ENCODE measurements at regions not wholly inside any gene's neighbourhood (a gene's known extent, or its start where the extent isn't known, plus 50 kb on each side); places are given as distances from the start of the nearest gene placed in this dataset.

GRCh38 chr20:2242678-2243077, 53.1 kb upstream of the TGM3 start (continued):
- TF ChIP-seq, protein P1, sequence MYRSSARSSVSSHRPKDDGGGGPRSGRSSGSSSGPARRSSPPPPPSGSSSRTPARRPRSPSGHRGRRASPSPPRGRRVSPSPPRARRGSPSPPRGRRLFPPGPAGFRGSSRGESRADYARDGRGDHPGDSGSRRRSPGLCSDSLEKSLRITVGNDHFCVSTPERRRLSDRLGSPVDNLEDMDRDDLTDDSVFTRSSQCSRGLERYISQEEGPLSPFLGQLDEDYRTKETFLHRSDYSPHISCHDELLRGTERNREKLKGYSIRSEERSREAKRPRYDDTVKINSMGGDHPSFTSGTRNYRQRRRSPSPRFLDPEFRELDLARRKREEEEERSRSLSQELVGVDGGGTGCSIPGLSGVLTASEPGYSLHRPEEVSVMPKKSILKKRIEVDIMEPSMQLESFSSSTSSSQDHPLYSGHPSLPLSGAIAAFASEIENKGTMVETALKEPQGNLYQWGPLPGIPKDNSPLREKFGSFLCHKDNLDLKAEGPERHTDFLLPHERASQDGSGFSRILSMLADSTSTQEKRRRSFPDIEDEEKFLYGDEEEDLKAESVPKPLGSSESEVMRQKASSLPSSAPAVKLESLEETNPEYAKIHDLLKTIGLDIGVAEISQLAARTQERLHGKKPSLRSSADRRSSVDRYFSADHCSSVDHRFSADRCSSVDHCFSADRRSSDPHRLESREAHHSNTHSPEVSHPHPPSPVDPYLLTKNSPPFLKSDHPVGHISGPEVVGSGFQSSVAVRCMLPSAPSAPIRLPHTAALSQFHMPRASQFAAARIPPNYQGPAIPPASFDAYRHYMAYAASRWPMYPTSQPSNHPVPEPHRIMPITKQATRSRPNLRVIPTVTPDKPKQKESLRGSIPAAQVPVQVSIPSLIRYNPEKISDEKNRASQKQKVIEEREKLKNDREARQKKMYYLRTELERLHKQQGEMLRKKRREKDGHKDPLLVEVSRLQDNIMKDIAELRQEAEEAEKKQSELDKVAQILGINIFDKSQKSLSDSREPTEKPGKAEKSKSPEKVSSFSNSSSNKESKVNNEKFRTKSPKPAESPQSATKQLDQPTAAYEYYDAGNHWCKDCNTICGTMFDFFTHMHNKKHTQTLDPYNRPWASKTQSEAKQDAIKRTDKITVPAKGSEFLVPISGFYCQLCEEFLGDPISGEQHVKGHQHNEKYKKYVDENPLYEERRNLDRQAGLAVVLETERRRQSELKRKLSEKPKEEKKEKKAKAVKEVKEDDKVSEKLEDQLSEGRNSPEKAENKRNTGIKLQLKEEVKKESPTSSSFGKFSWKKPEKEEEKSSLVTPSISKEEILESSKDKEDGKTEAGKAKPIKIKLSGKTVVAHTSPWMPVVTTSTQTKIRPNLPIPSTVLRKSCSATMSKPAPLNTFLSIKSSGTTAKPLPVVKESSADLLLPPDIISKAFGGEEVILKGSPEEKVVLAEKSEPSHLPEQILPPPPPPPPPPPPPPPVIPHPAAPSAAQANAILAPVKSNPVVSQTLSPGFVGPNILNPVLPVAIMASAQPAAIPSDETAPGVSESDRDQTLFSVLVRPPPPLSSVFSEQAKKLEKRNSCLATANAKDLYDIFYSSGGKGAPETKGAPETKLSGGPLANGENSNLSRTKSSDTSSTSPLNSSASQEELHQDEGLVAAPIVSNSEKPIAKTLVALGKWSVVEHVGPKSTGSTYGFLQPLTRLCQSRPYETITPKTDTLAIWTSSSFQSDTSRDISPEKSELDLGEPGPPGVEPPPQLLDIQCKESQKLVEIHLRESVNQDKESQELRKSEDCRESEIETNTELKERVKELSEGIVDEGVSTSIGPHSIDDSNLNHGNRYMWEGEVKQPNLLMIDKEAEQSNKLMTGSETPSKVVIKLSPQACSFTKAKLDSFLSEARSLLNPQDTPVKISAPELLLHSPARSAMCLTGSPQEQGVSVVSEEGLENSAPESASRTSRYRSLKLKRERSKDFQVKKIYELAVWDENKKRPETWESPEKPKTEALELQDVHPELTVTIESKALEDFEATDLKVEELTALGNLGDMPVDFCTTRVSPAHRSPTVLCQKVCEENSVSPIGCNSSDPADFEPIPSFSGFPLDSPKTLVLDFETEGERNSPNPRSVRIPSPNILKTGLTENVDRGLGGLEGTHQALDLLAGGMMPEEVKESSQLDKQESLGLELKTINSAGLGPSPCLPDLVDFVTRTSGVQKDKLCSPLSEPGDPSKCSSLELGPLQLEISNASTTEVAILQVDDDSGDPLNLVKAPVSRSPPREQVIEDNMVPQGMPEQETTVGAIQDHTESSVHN (IDR thresholded peaks at IDR 0.05; ENCODE audit: borderline replicate concordance in 1 of 2, low read depth in 1 of 2): no peak
- no peak for TF ChIP-seq MIER1 (IDR thresholded peaks at IDR 0.05; ENCODE audit: low read depth)
- no peak for TF ChIP-seq ZNF212 (CRISPR knock-in tag; IDR thresholded peaks at IDR 0.05)
- no peak for TF ChIP-seq KLF16 (IDR thresholded peaks at IDR 0.05)
- no peak for TF ChIP-seq ETV5 (CRISPR knock-in tag; IDR thresholded peaks at IDR 0.05; ENCODE audit: low read depth)
- TF ChIP-seq WHSC1 (IDR thresholded peaks at IDR 0.05; ENCODE audit: low read length): no peak
- TF ChIP-seq, protein P2, sequence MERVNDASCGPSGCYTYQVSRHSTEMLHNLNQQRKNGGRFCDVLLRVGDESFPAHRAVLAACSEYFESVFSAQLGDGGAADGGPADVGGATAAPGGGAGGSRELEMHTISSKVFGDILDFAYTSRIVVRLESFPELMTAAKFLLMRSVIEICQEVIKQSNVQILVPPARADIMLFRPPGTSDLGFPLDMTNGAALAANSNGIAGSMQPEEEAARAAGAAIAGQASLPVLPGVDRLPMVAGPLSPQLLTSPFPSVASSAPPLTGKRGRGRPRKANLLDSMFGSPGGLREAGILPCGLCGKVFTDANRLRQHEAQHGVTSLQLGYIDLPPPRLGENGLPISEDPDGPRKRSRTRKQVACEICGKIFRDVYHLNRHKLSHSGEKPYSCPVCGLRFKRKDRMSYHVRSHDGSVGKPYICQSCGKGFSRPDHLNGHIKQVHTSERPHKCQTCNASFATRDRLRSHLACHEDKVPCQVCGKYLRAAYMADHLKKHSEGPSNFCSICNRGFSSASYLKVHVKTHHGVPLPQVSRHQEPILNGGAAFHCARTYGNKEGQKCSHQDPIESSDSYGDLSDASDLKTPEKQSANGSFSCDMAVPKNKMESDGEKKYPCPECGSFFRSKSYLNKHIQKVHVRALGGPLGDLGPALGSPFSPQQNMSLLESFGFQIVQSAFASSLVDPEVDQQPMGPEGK (CRISPR knock-in tag; IDR thresholded peaks at IDR 0.05; ENCODE audit: borderline replicate concordance): no peak
- TF ChIP-seq, protein P3, sequence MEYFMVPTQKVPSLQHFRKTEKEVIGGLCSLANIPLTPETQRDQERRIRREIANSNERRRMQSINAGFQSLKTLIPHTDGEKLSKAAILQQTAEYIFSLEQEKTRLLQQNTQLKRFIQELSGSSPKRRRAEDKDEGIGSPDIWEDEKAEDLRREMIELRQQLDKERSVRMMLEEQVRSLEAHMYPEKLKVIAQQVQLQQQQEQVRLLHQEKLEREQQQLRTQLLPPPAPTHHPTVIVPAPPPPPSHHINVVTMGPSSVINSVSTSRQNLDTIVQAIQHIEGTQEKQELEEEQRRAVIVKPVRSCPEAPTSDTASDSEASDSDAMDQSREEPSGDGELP (CRISPR knock-in tag; IDR thresholded peaks at IDR 0.05; ENCODE audit: borderline replicate concordance): no peak
- TF ChIP-seq DEAF1 (CRISPR knock-in tag; IDR thresholded peaks at IDR 0.05): no peak
